ENCODE measurements at regions not wholly inside any gene's neighbourhood (a gene's known extent, or its start where the extent isn't known, plus 50 kb on each side); places are given as distances from the start of the nearest gene placed in this dataset.

DNA sequence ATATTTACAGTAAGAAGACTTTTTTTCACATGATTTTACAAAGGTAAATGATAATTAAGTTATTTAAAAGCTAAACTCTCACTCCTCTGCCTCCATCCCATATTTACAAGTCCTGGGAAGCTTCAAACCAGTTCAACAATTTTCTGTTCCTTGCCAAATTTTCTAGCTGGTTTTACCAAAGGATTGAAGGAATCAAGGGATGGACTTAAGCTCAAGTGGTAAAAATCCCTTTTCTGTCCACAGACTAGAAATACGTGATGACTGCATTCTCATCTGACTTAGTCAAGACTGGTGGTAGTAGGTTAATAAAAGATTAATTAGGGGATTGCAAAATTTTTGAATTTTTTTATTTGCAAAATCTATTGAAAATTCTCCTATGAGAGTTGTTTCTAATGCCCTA, 297.3 kb downstream of the MTX2 start:
- Mint-ChIP-seq H3K36me3 (no peaks in the 10 kb centered on the region), H3K9me3 (no peaks in the 10 kb centered on the region), H3K4me1 (peaks cover 23% of the 10 kb centered on the region), H3K4me3 (no peak overlapping the region), H3K27me3 (ENCODE audit: low read depth) (no peaks in the 10 kb centered on the region), H3K27ac (no peak overlapping the region)
- TF ChIP-seq, protein P1, sequence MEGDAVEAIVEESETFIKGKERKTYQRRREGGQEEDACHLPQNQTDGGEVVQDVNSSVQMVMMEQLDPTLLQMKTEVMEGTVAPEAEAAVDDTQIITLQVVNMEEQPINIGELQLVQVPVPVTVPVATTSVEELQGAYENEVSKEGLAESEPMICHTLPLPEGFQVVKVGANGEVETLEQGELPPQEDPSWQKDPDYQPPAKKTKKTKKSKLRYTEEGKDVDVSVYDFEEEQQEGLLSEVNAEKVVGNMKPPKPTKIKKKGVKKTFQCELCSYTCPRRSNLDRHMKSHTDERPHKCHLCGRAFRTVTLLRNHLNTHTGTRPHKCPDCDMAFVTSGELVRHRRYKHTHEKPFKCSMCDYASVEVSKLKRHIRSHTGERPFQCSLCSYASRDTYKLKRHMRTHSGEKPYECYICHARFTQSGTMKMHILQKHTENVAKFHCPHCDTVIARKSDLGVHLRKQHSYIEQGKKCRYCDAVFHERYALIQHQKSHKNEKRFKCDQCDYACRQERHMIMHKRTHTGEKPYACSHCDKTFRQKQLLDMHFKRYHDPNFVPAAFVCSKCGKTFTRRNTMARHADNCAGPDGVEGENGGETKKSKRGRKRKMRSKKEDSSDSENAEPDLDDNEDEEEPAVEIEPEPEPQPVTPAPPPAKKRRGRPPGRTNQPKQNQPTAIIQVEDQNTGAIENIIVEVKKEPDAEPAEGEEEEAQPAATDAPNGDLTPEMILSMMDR (IDR thresholded peaks at IDR 0.05; ENCODE audit: unreplicated experiment) = no peak
- DNase-seq (ENCODE audit: low spot score in 2 of 2, unreplicated experiment in 2 of 2) = no peak

DNA sequence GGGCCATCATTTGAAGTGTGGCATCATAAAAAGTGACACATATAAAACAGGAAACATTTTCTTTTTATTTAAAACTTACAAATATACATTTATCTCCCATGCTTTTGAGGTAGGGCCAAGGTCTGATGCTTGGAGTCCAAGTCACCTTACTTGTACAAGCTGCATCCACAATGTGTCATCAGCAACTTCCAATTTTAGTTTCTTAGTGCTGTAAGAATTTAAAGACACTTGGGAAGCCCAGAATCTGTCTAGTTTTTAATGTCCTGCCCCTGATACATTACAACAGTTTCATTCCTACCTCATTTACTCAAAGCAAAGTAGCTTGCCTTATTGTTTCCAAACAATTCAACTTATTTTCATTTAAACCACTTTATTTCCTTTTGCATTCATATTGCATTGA, 297.7 kb downstream of the MTX2 start:
- Mint-ChIP-seq H3K27ac (no peak overlapping the region), H3K36me3 (no peaks in the 10 kb centered on the region), H3K9me3 (no peaks in the 10 kb centered on the region), H3K27me3 (ENCODE audit: low read depth) (no peaks in the 10 kb centered on the region), H3K4me1 (peaks cover 19% of the 10 kb centered on the region), H3K4me3 (no peak overlapping the region)
- DNase-seq (ENCODE audit: low spot score in 2 of 2, unreplicated experiment in 2 of 2) = no peak
- TF ChIP-seq, protein P1 (IDR thresholded peaks at IDR 0.05; ENCODE audit: unreplicated experiment) = no peak

DNA sequence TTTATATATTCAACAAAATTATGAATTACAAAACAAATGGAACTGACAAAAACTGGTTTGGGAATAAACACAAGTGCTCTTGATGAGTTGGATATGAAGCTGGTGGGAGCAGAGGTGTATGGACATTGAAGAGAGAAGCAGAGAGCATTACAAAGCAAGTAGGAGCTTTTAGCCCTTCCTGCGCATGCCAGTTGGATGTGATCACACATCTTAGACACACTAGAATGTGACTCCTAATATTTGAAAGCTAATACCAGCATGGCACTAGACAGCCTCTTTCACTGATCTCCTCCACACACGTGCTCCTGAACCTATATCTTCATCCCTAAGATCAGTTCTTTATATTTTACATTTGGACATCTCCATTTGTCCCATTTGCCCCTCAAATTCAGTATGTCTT, 298.1 kb downstream of the MTX2 start:
- DNase-seq (ENCODE audit: low spot score in 2 of 2, unreplicated experiment in 2 of 2) = no peak

GRCh38 chr2:176569574-176569973, 300.3 kb downstream of the MTX2 start:
- peaks cover 18% of the 10 kb centered on the region for H3K4me1 Mint-ChIP-seq
- no peak for DNase-seq (ENCODE audit: low spot score in 2 of 2, unreplicated experiment in 2 of 2)
- H3K36me3 Mint-ChIP-seq = no peaks in the 10 kb centered on the region
- no peak overlapping the region for H3K27ac Mint-ChIP-seq
- H3K9me3 Mint-ChIP-seq = no peaks in the 10 kb centered on the region
- TF ChIP-seq, protein P1 (IDR thresholded peaks at IDR 0.05; ENCODE audit: unreplicated experiment) = no peak
- no peak overlapping the region for H3K4me3 Mint-ChIP-seq
- no peaks in the 10 kb centered on the region for H3K27me3 Mint-ChIP-seq (ENCODE audit: low read depth)

More for the DNA sequence above, 298.1 kb downstream of the MTX2 start:
- Mint-ChIP-seq H3K36me3 (no peaks in the 10 kb centered on the region), H3K27ac (no peak overlapping the region), H3K4me3 (no peak overlapping the region), H3K27me3 (ENCODE audit: low read depth) (no peaks in the 10 kb centered on the region), H3K4me1 (peaks cover 15% of the 10 kb centered on the region), H3K9me3 (no peaks in the 10 kb centered on the region)
- TF ChIP-seq, protein P1 (IDR thresholded peaks at IDR 0.05; ENCODE audit: unreplicated experiment) = no peak

GRCh38 chr2:176573612-176574483, 304.6 kb downstream of the MTX2 start:
- Mint-ChIP-seq H3K9me3 (peaks cover 3% of the 10 kb centered on the region), H3K27ac (peak overlapping the region; percentile 8), H3K4me1 (peaks cover 30% of the 10 kb centered on the region), H3K27me3 (ENCODE audit: low read depth) (no peaks in the 10 kb centered on the region), H3K36me3 (peaks cover 2% of the 10 kb centered on the region), H3K4me3 (no peak overlapping the region)
- DNase-seq (ENCODE audit: low spot score in 2 of 2, unreplicated experiment in 2 of 2) = no peak
- TF ChIP-seq, protein P1 (IDR thresholded peaks at IDR 0.05; ENCODE audit: unreplicated experiment) = no peak
